ENCODE measurements at regions not wholly inside any gene's neighbourhood (a gene's known extent, or its start where the extent isn't known, plus 50 kb on each side); places are given as distances from the start of the nearest gene placed in this dataset.

GRCh38 chr10:8659982-8660381 lies 605.5 kb downstream of the GATA3 start:
- Histone ChIP-seq H4K20me1 (ENCODE audit: insufficient read depth, low read length) (no peaks in the 10 kb centered on the region), H3K4me1 (ENCODE audit: insufficient read depth, low read length, severe bottlenecking) (no peaks in the 10 kb centered on the region), H3K4me3 (ENCODE audit: low read depth, low read length, poor library complexity, severe bottlenecking) (no peak overlapping the region), H2AFZ (ENCODE audit: low read length) (no peak overlapping the region), H3K4me2 (ENCODE audit: low read length) (no peak overlapping the region), H3K9me3 (ENCODE audit: low read length) (no peaks in the 10 kb centered on the region), H3F3A (ENCODE audit: insufficient read depth, low read length) (no peaks in the 10 kb centered on the region), H3K79me2 (ENCODE audit: insufficient read depth, low read length) (no peaks in the 10 kb centered on the region), H3K9me2 (ENCODE audit: low read depth, low read length) (no peaks in the 10 kb centered on the region), H3K27ac (ENCODE audit: low read depth, low read length, poor library complexity, severe bottlenecking) (no peak overlapping the region), H3K9ac (ENCODE audit: low read length) (no peak overlapping the region), H3K27me3 (ENCODE audit: insufficient read depth, low read length) (no peaks in the 10 kb centered on the region), H3K36me3 (ENCODE audit: insufficient read depth, low read length) (no peaks in the 10 kb centered on the region)
- TF ChIP-seq EZH2 (IDR thresholded peaks at IDR 0.05; ENCODE audit: borderline replicate concordance, low read length) (no peak), CTCF (IDR thresholded peaks at IDR 0.05; ENCODE audit: low read length) (no peak)

GRCh38 chr10:8661886-8662285 lies 607.4 kb downstream of the GATA3 start:
- Histone ChIP-seq H3K27me3 (ENCODE audit: insufficient read depth, low read length) (no peaks in the 10 kb centered on the region), H4K20me1 (ENCODE audit: insufficient read depth, low read length) (no peaks in the 10 kb centered on the region), H3K4me1 (ENCODE audit: insufficient read depth, low read length, severe bottlenecking) (no peaks in the 10 kb centered on the region), H3K36me3 (ENCODE audit: insufficient read depth, low read length) (no peaks in the 10 kb centered on the region), H2AFZ (ENCODE audit: low read length) (no peak overlapping the region), H3K79me2 (ENCODE audit: insufficient read depth, low read length) (no peaks in the 10 kb centered on the region), H3K9ac (ENCODE audit: low read length) (no peak overlapping the region), H3K9me3 (ENCODE audit: low read length) (no peaks in the 10 kb centered on the region), H3K4me2 (ENCODE audit: low read length) (no peak overlapping the region), H3F3A (ENCODE audit: insufficient read depth, low read length) (no peaks in the 10 kb centered on the region), H3K27ac (ENCODE audit: low read depth, low read length, poor library complexity, severe bottlenecking) (no peak overlapping the region), H3K9me2 (ENCODE audit: low read depth, low read length) (no peaks in the 10 kb centered on the region), H3K4me3 (ENCODE audit: low read depth, low read length, poor library complexity, severe bottlenecking) (no peak overlapping the region)
- TF ChIP-seq CTCF (IDR thresholded peaks at IDR 0.05; ENCODE audit: low read length), result no peak
- no peak for TF ChIP-seq EZH2 (IDR thresholded peaks at IDR 0.05; ENCODE audit: borderline replicate concordance, low read length)

- Histone ChIP-seq H3K4me1 (ENCODE audit: insufficient read depth, low read length, severe bottlenecking) (no peaks in the 10 kb centered on the region), H4K20me1 (ENCODE audit: insufficient read depth, low read length) (no peaks in the 10 kb centered on the region), H3K9me2 (ENCODE audit: low read depth, low read length) (no peaks in the 10 kb centered on the region), H3K79me2 (ENCODE audit: insufficient read depth, low read length) (no peaks in the 10 kb centered on the region), H3K9ac (ENCODE audit: low read length) (no peak overlapping the region), H2AFZ (ENCODE audit: low read length) (no peak overlapping the region), H3K9me3 (ENCODE audit: low read length) (no peaks in the 10 kb centered on the region), H3K4me3 (ENCODE audit: low read depth, low read length, poor library complexity, severe bottlenecking) (no peak overlapping the region), H3K36me3 (ENCODE audit: insufficient read depth, low read length) (no peaks in the 10 kb centered on the region), H3F3A (ENCODE audit: insufficient read depth, low read length) (no peaks in the 10 kb centered on the region), H3K4me2 (ENCODE audit: low read length) (no peak overlapping the region), H3K27me3 (ENCODE audit: insufficient read depth, low read length) (no peaks in the 10 kb centered on the region), H3K27ac (ENCODE audit: low read depth, low read length, poor library complexity, severe bottlenecking) (no peak overlapping the region)
- TF ChIP-seq CTCF (IDR thresholded peaks at IDR 0.05; ENCODE audit: low read length) (no peak), EZH2 (IDR thresholded peaks at IDR 0.05; ENCODE audit: borderline replicate concordance, low read length) (no peak)
Measured at GRCh38 chr10:8663131-8663530, 608.6 kb downstream of the GATA3 start.
